Ammon's horn (tissue), 1 donor: ENCODE measurements at regions not wholly inside any gene's neighbourhood (a gene's known extent, or its start where the extent isn't known, plus 50 kb on each side); places are given as distances from the start of the nearest gene placed in this dataset.
"Not testable (repeated sequence)": the region's sequence is repeated elsewhere in the genome, so short reads cannot be mapped to it uniquely, and the experiment has no call there.

Source experiments
- DNase-seq: peaks from one replicate; pipeline ENCODE4 v3.0.0-alpha.2; 2016; ENCODE audit warnings: low spot score

GRCh38 chr10:45056806-45057205 is 56.1 kb downstream of the ZNF22 start:
- not testable (repeated sequence) for DNase-seq

GRCh38 chr10:45058580-45058979 is 57.9 kb downstream of the ZNF22 start:
- no peak for DNase-seq

GRCh38 chr10:45058992-45059561 is 58.4 kb downstream of the ZNF22 start:
- no peak for DNase-seq

- no peak for DNase-seq
Observed at GRCh38 chr10:45059632-45060031, 58.9 kb downstream of the ZNF22 start.

DNA sequence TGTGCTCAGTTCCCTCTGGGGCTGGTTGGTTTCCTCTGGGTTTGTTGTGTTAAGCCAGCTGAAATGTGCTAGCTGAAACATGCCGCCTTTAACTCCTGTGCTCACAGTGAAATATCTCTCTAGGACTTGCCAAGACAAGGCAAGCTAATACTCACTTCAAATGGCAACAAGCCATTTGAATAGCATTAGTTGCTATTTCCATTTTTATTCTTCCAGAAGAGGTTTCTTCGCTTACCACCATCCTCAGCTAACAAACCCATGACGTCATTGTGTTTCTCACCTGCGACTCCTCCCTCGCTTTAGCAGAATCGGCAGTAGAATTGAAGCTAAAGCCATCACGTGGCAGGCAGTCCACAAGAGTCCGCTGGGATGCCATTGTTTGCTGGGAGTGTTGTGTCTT is 61.3 kb downstream of the ZNF22 start:
- DNase-seq, result no peak

DNA sequence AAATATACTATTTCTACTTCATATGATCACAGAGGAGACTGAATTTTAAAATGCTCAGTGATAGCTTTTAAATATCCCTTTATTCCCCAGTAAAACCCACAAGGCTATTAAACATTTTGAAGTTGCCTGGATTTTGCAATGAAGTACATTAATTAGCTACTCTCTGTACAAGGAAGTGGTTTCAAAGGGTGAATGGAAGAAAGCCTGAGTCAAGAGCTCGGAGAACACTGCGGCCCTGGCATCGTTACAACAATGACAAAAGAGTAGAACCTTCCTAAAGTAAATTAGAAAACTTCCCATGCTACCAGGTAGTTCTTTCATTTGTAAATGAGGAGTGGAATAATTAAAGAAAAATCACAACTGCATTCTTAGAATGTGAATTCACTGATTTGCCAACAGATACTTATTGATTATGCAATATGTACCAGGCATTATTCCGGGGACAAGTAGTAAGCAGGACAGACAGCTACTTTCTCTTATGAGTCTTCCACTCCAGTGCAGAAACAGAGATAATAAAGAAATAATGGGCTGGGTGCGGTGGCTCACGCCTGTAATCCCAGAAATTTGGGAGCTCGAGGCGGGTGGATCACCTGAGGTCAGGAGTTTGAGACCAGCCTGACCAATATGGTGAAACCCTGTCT is 63.0 kb downstream of the ZNF22 start:
- DNase-seq, result peak; percentile 32

GRCh38 chr10:45064998-45065397 is 64.3 kb downstream of the ZNF22 start:
- no peak for DNase-seq

GRCh38 chr10:45071043-45071813 is 70.5 kb downstream of the ZNF22 start:
- DNase-seq, result no peak

GRCh38 chr10:45075216-45075615 is 74.5 kb downstream of the ZNF22 start:
- DNase-seq, result no peak

DNA sequence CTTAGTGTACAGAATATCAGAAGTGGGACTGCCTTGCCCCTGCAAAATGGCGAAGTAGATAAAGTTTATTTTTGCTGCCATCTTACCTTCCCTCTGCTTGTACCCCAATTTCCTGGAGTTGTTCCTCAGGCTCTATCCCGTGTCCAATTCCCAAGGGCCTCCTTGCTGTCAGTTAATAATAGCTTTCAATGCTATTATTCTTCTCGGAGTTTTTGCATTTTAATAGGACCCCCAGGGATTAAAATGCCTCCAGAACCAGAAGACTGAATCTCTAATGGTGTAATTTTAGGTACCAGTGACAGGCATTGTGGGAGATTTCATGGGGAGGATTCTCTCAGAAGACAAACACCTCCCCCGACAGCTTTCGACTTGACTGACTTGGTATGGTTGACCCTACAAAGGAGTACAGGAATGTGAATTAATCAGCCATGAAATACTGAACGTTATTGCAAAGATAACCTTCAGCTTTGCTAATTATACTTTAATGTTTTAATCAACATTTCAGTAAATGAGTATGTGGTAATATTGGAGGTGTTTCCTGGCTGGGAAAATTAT is 75.2 kb downstream of the ZNF22 start:
- no peak for DNase-seq

DNA sequence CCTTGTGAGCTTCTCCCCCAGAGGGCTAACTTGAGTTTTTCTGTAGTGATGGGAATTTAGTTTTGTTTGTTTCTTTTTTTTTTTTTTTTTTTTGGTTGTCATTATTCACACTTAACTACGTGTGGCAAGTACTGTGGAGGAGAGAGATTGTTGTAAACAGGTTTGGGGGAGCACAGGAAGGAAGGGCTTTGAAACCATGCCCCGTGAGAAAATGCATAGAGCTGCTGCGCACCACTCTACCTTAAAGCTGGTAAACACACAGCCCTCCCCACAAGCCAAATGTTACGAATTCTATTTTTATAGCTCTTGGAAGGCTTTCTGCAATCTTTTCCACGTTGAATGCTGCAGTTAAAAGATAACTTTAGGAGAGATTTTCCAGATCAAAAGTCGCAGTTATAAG is 76.2 kb downstream of the ZNF22 start:
- DNase-seq, result no peak

- DNase-seq, result no peak
Observed at GRCh38 chr10:45080331-45080730, 79.6 kb downstream of the ZNF22 start.

DNA sequence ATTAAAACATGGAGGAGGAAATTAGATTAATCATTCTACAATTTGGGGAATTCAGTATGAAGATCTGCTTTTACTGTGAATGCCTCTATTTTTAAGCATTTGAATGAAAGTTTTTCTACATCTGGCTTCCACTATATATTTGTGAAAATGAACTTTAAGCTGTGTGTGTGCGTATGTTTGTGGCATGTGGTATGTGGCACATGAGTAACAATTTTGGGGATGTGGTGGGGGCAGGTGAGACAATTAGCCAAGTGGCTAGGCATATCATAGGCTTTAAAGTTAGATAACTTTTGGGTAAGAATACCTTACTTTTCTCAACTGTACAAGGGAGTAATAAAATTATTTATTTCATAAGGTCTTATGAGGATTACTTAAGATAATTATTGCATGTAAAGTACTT is 81.5 kb downstream of the ZNF22 start:
- no peak for DNase-seq

- DNase-seq, result peak; percentile 24
Observed at GRCh38 chr10:45091968-45092367, 91.2 kb downstream of the ZNF22 start.

DNA sequence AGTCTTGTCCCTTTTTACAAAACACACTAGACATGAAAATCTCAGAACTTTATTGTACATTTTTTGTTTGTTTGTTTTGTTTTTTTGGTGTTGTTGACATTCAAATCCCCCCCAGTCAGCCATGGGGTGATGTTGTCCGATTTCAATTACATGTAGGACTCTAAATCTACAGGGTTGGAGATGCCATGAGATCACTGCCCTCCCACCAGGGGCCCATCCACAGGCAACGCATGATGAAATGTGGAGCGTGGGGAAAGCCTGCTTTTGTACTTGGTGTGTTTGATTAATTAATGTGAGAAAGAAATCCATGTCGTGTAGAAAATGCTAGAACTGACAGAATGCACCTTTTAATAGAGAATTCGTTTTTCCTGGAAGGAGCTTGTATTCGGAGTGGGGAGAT is 93.2 kb downstream of the ZNF22 start:
- DNase-seq, result no peak

DNA sequence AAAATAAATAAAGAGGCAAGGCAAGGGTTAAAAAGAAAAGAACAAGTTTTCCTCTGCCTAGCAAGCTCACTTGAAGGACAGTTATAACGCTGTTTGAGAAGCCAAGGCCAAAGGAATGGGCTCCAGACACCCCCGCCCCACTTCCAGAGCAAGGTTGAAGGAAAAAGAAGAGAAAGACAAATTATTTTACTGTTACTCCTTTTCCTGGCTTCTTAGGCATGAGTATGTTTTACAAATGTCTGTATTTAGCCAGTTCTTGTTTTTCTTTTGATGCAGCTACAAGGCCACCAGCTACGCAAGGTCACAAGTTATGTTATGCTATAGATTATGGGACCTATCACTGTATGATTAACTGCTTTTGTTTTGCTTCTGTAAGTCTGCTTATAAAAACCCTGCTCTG is 94.6 kb downstream of the ZNF22 start:
- no peak for DNase-seq

- no peak for DNase-seq
Observed at GRCh38 chr10:45096001-45096400, 95.3 kb downstream of the ZNF22 start.

DNA sequence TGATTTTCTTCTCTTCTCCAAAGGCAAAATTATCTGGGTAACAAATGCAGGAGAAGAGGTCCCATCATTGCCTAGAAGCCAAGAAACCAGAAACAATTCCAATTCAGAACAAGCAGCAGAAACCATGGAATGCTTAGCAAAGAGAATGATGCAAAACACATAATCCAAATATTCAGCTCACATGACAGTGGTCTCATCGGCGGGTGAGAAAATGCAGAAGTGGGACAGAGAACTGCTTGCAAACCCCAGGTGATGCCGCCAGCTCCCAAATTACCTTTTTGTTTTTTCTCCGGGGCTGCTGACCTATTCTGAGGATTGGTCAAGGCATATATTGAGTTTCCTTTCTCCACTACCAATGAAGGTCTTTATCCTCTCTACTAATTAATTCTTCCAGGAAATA is 99.7 kb downstream of the ZNF22 start:
- no peak for DNase-seq

DNA sequence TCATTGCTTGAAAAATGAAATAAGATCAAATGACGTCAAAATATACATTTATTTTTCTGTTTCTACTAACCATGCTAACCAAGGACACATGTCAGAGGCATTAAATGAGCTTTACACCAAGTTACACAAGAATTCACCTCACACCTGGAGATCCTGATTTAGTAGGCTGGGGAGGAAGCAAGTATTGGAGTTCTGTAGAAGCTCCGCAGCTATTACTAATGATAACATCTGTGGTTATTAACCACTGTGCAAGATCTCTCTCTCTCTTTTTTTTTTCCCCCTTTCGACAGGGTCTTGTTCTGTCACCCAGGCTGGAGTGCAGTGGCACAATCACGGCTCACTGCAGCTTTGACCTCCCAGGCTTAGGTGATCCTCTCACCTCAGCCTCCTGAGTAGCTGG is 104.0 kb downstream of the ZNF22 start:
- no peak for DNase-seq

- not testable (repeated sequence) for DNase-seq
Observed at GRCh38 chr10:45105309-45105708, 104.6 kb downstream of the ZNF22 start.

GRCh38 chr10:45106236-45106856 is 105.6 kb downstream of the ZNF22 start:
- no peak for DNase-seq

DNA sequence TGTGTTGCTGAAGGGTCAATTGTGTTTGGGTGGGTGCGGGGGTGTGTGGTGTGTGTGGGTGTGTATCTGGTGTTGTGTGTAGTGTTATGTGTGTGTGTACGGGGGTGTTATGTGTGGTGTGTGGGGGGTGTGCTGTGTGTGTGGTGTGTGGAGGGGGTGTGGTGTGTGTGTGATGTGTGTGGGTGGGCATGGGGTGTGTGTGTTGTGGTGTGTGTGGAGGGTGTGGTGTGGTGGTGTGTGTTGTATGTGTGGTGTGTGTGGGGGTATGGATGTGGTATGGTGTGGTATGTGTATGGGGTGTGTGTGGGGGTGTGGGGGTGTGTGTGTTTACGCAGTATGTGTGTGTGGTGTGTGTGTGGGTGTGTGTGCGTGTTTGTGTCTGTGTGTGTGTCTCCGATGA is 110.8 kb downstream of the ZNF22 start:
- no peak for DNase-seq

DNA sequence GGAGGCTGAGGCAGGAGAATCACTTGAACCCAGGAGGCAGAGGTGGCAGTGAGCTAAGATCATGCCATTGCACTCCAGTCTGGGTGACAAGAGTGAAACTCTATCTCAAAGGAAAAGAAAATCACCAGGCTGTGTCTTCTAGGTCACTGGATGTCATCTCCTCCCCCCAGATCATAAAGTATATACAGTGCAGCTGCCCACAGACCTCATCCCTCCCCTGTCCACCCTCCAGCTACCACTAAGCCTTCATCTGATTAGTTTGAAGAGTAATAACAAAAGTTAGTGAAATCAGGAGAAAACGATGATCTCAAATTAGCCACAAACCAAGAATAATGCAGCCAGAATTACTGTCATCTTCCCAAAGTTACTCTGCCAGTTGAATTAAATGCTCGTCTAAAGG is 117.2 kb downstream of the ZNF22 start:
- DNase-seq, result not testable (repeated sequence)
